Chondrocyte (in vitro differentiated cells): ENCODE measurements at regions not wholly inside any gene's neighbourhood (a gene's known extent, or its start where the extent isn't known, plus 50 kb on each side); places are given as distances from the start of the nearest gene placed in this dataset.
"Not testable (repeated sequence)": the region's sequence is repeated elsewhere in the genome, so short reads cannot be mapped to it uniquely, and the experiment has no call there.

ENCODE experiments used
- DNase-seq: peaks from one replicate; pipeline ENCODE4 v3.0.0; 2021; ENCODE audit warnings: mixed read lengths, low spot score
- H3K27ac Mint-ChIP-seq: one replicate; pipeline ENCODE4 v1.8.0; 2021; ENCODE audit warnings: mild to moderate bottlenecking, moderate library complexity, mixed read lengths; ENCODE audit not compliant: unreplicated experiment
- H3K27me3 Mint-ChIP-seq: 2 replicates; pipeline ENCODE4 v1.8.0; 2021; ENCODE audit warnings: low read depth, mixed read lengths
- H3K36me3 Mint-ChIP-seq: 2 replicates; pipeline ENCODE4 v1.8.0; 2021; ENCODE audit warnings: low read depth, mixed read lengths
- H3K4me1 Mint-ChIP-seq: 2 replicates; pipeline ENCODE4 v1.8.0; 2021; ENCODE audit warnings: low read depth, mild to moderate bottlenecking, mixed read lengths
- H3K4me3 Mint-ChIP-seq: one replicate; pipeline ENCODE4 v1.8.0; 2021; ENCODE audit warnings: mild to moderate bottlenecking, moderate library complexity, mixed read lengths; ENCODE audit not compliant: unreplicated experiment
- H3K9me3 Mint-ChIP-seq: 2 replicates; pipeline ENCODE4 v1.8.0; 2021; ENCODE audit warnings: low read depth, mixed read lengths
- TF ChIP-seq, protein P1 (sequence below): fragments of 200-600 bp; sonication (generic); IDR thresholded peaks from 2 replicates; pipeline ENCODE4 v1.5.0; 2021; ENCODE audit warnings: antibody characterized with exemption, mild to moderate bottlenecking, moderate library complexity

DNA sequence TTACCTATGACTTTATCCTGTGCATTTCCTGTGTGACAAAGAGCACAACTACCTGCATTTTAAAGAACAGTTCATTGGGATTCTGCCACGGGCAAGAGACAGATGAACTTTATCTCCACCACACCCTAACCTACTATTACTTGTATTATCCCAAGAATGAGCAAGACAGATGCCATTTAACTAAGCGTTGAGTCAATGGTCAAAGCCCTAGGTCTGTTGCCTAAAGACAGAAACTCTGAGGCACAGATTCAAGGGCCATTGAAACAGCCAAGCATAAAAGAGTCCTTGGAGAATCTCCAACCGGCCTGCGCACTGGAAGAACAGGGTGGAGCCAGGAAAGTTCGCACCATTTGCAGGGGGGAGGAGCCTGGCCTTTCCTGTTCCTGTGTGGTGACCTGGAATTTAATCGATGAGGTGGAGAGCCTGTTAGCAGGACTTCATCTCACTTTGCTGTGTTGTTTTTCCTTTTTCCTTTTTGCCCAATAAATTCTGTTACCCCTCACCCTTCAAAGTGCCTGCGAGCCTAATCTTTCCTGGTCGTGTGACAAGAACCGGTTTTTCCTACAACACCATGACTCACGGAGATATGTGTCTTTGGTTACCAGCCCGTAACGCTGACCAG, 146.4 kb upstream of the DIAPH2 start:
- Mint-ChIP-seq H3K4me1 (no peaks in the 10 kb centered on the region), H3K36me3 (no peaks in the 10 kb centered on the region), H3K27ac (no peak overlapping the region), H3K27me3 (peaks cover 23% of the 10 kb centered on the region), H3K4me3 (no peak overlapping the region), H3K9me3 (no peaks in the 10 kb centered on the region)
- TF ChIP-seq, protein P1, sequence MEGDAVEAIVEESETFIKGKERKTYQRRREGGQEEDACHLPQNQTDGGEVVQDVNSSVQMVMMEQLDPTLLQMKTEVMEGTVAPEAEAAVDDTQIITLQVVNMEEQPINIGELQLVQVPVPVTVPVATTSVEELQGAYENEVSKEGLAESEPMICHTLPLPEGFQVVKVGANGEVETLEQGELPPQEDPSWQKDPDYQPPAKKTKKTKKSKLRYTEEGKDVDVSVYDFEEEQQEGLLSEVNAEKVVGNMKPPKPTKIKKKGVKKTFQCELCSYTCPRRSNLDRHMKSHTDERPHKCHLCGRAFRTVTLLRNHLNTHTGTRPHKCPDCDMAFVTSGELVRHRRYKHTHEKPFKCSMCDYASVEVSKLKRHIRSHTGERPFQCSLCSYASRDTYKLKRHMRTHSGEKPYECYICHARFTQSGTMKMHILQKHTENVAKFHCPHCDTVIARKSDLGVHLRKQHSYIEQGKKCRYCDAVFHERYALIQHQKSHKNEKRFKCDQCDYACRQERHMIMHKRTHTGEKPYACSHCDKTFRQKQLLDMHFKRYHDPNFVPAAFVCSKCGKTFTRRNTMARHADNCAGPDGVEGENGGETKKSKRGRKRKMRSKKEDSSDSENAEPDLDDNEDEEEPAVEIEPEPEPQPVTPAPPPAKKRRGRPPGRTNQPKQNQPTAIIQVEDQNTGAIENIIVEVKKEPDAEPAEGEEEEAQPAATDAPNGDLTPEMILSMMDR = no peak
- DNase-seq = no peak

DNA sequence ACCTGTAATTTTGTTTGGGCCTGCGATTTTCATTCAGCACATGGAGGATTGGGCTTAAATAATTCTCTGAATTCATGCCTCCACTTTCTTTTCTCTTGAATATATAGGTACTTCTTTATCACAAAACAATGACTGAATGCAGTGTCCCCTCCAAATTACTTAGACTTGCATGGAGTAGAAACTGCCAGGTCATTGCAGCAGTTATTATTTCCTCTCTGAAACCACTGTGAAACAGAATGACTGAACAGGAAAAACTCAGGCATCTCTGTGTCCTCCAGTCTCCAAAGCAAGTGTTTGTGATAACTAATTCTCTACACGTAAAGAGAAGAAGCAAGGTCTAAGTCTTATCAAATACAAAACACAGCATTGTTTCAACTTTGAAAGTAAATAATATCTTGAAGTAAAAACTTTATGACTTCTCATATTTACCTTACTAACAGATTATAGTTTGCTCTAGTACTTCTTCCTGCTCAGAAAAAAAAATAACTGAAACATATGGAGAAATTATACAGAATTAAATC, 144.5 kb upstream of the DIAPH2 start:
- H3K4me1 Mint-ChIP-seq = no peaks in the 10 kb centered on the region
- H3K36me3 Mint-ChIP-seq = no peaks in the 10 kb centered on the region
- TF ChIP-seq, protein P1 = no peak
- no peak for DNase-seq
- peaks cover 25% of the 10 kb centered on the region for H3K27me3 Mint-ChIP-seq
- H3K9me3 Mint-ChIP-seq = no peaks in the 10 kb centered on the region
- no peak overlapping the region for H3K27ac Mint-ChIP-seq
- no peak overlapping the region for H3K4me3 Mint-ChIP-seq

GRCh38 chrX:96546281-96546680, 138.4 kb upstream of the DIAPH2 start:
- H3K27me3 Mint-ChIP-seq = peaks cover 28% of the 10 kb centered on the region
- not testable (repeated sequence) for H3K9me3 Mint-ChIP-seq, H3K4me3 Mint-ChIP-seq, H3K36me3 Mint-ChIP-seq, H3K27ac Mint-ChIP-seq, DNase-seq, H3K4me1 Mint-ChIP-seq
- TF ChIP-seq, protein P1 = peak; percentile 41

DNA sequence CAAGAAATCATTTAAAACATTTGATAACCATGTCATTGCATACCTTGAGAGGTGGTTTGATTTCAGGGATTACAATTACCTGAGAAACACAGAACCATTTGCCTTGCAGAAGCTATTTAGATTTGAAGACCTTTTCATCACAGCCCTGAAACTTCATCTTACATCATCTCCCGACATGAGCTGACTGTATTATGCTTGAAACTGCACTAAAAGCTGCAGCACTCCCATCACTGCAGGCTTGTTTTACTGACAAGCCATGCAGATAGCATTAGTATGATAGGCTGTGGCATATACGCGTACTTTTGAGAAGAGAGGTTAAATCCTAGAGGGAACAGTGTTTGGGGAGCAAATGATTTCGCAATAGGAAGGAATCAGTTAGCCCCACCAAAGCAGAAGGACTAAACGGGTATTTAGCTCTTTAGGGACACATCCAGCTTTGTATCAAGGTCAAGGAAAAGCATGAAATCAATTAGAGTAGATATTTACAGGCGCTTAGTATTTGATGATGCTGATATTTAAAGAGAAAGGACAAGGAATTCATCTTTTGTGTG, 133.2 kb upstream of the DIAPH2 start:
- no peaks in the 10 kb centered on the region for H3K4me1 Mint-ChIP-seq
- no peaks in the 10 kb centered on the region for H3K36me3 Mint-ChIP-seq
- H3K4me3 Mint-ChIP-seq = no peak overlapping the region
- no peaks in the 10 kb centered on the region for H3K9me3 Mint-ChIP-seq
- TF ChIP-seq, protein P1 = no peak
- no peak overlapping the region for H3K27ac Mint-ChIP-seq
- no peak for DNase-seq
- H3K27me3 Mint-ChIP-seq = peaks cover 28% of the 10 kb centered on the region

DNA sequence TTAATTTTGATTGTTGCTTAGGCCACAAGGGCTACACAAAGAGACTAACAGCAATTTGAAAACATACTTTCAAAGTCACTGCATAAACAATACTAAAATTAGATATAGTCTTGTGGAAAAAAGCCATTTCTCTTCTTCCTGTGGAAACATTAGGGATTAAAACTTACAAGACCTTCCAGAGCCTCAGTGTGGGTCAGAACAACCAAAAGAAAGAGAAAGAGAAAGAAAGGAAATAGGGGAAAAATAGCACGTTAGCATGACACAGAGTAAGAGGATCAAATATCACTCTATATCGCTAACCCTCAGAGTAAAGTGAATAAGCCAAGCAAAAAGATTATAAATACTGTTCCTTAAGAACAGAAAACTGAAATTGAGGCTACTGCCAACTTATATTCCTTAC, 127.8 kb upstream of the DIAPH2 start:
- no peak for DNase-seq
- Mint-ChIP-seq H3K36me3 (no peaks in the 10 kb centered on the region), H3K27me3 (peaks cover 16% of the 10 kb centered on the region), H3K4me1 (peaks cover 4% of the 10 kb centered on the region), H3K9me3 (no peaks in the 10 kb centered on the region), H3K4me3 (no peak overlapping the region), H3K27ac (peak overlapping the region; percentile 62)
- TF ChIP-seq, protein P1 = no peak

DNA sequence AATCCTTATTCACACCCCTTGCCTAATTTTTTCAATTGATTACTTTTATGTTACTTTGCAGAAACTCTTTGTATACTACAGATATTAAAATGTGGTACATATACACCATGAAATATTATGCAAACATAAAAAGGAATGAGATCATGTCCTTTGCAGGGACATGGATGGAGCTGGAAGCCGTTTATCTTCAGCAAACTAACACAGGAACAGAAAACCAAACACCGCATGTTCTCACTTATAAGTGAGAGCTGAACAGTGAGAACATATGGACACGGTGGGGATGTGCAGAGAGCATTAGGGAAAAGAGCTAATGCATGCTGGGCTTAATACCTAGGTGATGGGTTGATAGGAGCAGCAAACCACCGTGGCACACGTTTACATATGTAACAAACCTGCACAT, 123.5 kb upstream of the DIAPH2 start:
- peaks cover 12% of the 10 kb centered on the region for H3K27me3 Mint-ChIP-seq
- DNase-seq, H3K9me3 Mint-ChIP-seq, H3K4me3 Mint-ChIP-seq, H3K27ac Mint-ChIP-seq, H3K4me1 Mint-ChIP-seq, H3K36me3 Mint-ChIP-seq: not testable (repeated sequence)
